ENCODE measurements at regions not wholly inside any gene's neighbourhood (a gene's known extent, or its start where the extent isn't known, plus 50 kb on each side); places are given as distances from the start of the nearest gene placed in this dataset.
A peak's percentile ranks its signal among the peaks of the same experiment; 100 is the strongest.

DNA sequence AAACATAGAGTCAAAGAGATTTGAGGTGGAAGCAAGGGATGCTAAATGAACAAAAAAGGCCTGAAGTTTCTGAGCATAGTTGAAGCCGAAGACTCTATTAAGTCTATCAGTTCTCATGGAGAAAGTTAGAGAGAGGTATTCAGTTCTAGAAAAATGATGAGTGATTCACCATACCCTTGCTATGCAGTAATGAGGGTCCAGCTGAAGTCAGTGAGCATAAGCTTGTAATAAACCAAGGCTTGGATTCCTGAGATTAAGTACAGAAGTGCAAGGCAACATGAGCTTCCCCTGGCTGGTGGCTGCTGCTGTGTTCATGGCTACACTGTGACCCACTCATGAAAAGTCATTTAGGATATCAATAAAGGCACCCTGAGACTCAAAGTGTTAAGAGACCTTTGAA is 129.7 kb upstream of the MTAP start:
- peak; percentile 77 for DNase-seq

GRCh38 chr9:21674894-21675293 is 127.5 kb upstream of the MTAP start:
- DNase-seq: no peak

GRCh38 chr9:21677387-21677786 is 125.0 kb upstream of the MTAP start:
- DNase-seq: no peak

DNA sequence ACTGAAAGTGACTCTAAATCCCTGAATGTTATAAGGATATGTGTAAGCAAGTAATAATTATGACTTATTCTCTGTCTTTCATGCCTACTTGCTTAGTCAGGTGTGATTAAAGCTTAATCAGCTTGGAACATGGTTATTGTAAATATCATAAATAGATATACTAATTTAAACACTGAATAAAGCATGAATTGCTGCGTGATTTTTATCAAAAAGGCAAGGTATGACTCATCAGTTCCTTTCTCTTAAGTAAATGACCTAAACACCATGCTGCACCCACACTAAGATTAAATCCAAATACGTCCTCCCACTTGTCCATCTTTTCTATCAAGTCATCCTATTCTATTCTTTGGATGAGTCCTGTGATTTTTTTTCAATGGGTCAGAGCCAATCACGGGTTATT is 124.6 kb upstream of the MTAP start:
- peak; percentile 64 for DNase-seq

DNA sequence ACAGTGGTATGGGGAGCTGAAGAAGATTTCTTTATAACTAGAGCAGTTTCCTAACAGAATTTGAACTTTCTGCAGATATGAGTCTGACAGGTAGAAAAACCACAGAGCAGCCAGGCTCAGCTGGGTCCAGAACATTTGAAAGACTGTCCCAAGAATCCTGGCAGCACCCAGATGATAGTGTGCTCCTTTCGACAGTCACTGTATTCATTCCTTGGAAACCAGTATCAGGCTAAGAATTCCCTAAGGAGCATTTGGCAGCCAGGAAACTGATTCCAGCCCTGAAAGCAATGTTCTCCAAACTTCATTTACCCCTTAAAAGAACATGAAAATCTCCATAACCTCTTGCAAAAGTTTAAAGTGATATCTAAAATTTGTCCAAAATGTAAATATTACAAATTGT is 123.0 kb upstream of the MTAP start:
- DNase-seq: peak; percentile 54

- no peak for DNase-seq
Measured at GRCh38 chr9:21680590-21680989, 121.8 kb upstream of the MTAP start.

DNA sequence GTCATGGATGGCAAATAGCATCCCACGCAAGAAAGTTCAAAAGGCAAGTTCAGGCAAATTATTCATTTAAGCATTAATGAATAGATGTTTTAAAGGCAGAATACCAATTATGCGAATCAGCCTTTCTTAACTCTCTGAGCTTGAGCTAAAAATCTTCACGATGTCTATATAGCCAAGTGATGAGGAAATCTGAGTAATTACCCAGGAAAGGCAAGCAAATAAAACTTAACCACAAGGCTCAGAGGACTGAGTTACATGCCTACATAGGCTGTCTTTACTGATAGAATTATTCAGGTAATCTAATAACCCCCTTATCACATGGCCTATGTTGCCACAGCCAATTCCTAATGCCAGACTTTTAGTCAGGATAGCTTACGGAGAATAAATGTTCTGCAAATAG is 120.8 kb upstream of the MTAP start:
- DNase-seq: peak; percentile 91

GRCh38 chr9:21682381-21682780 is 120.1 kb upstream of the MTAP start:
- no peak for DNase-seq

- peak; percentile 81 for DNase-seq
Measured at GRCh38 chr9:21682981-21683380, 119.5 kb upstream of the MTAP start.

- no peak for DNase-seq
Measured at GRCh38 chr9:21683484-21684175, 118.8 kb upstream of the MTAP start.

- DNase-seq: no peak
Measured at GRCh38 chr9:21684231-21684630, 118.2 kb upstream of the MTAP start.

- peak; percentile 84 for DNase-seq
Measured at GRCh38 chr9:21684831-21685362, 117.5 kb upstream of the MTAP start.

DNA sequence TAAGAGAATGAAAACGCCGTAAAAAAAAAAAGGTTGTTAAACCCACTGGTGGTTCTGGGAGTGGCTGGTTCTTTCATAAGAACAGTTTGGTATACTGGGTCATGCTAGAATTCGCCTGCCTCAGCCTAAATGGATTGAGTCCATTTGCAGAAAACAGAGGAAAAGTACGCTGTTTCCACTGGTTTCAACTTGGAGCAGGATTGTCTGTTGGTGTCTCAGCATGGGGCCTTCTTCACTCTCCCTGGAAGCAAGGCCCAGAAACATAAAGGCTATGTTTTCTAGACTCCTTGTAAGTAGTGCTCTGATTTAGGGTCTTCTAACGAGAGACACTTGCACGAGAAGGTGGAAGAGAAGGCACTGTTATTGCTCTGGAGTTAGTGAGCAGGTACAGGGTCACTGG is 116.9 kb upstream of the MTAP start:
- no peak for DNase-seq

DNA sequence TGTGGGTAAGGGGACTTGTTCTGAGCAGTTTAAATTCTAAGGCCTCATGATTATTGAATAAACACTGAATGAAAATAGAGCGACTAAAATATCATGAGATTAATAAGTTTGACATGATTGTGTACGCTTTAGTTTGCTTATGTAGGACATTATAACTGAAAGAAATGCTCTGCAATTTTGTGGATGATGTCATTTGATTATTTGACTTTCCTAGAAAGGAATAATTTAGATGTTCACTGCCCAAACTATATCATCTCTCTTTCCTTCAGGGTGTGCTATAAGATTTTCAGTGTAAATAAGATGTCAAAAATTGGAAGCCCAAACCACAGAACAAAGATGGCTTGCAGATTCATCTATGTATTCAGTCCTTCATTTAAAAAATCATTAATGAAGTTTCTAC is 115.7 kb upstream of the MTAP start:
- no peak for DNase-seq

- no peak for DNase-seq
Measured at GRCh38 chr9:21687351-21687750, 115.1 kb upstream of the MTAP start.

DNA sequence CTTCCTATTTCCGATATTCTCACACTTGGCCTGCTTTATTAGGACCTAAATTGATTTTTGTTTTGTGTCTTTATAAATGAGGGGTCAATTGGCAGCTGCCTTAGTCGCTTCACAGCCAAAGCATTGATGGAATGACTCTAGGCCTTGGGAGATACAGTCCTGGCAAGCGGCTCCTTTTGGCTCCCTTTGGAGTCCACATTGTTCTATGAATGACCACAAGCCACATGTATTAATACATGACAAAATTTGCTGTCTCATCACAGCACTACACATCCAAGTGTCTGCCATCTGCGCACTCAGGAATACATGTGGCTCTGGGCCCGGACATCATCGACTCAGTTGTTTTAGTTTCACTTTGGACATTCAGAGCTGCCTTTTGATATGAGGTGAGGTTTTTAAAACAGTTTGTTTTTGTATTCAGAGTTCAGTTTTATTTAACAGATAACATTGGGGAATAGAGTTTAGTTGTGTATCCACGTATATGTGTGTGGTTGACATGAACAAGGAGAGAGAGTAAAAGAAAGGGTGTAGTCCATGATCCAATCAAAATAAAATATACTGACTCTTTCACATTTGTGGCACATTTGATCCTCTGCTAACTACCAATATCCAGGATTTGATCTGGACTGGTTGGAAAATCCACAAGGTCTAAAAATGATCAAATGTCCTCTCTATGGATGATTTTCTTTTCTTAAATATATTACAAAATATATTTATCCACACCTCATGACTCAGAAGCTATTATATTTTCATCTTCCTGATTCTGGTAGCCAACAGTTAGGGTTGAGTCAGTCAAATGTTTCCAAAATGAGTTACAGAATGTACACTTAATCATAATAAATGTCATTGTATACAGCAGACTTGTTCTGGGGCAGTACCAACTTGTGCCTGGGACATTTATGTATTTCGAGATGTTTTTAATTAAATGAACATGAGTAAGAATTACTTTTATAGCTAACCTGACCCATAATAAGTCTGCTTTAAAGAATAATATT is 114.0 kb upstream of the MTAP start:
- DNase-seq: peak; percentile 92

DNA sequence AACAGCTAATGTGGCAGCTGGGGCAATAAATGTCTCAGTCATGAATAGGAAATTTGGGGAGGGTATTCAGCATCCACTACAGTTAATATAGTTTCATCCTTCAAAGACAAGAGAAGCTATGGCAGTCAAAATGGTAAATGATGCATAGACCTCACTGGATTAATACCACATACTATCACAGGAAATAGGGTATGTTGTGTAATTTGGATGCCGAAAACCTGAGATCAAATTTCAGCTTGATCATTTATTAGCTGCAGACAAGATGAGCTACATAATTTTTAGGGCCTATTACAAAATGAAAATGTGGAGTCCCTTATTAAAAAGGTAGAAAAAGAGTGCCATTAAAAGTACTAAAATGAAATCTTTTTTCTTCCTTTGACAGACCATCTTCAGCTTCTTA is 112.6 kb upstream of the MTAP start:
- peak; percentile 66 for DNase-seq

DNA sequence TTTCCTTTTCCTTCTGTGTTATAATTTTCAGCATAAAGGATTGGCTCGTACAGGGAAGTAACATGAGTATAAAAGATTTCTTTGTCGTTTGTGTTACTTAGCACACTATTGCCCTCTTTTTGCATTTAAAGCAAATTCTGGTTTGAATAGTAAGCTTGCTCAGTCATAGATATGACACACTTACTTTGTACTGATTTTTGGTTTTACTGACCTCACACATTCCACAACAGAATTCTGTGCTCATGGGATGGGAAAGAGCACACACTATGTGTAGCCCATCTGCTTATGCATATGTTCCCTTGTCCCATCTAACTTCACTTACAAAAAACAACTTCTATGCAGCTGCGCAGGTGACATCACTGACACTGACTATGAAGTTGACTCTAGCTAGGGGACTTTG is 111.9 kb upstream of the MTAP start:
- peak; percentile 68 for DNase-seq

GRCh38 chr9:21692390-21692789 is 110.0 kb upstream of the MTAP start:
- no peak for DNase-seq

- no peak for DNase-seq
Measured at GRCh38 chr9:21694424-21694823, 108.0 kb upstream of the MTAP start.

- DNase-seq: no peak
Measured at GRCh38 chr9:21695443-21695842, 107.0 kb upstream of the MTAP start.

DNA sequence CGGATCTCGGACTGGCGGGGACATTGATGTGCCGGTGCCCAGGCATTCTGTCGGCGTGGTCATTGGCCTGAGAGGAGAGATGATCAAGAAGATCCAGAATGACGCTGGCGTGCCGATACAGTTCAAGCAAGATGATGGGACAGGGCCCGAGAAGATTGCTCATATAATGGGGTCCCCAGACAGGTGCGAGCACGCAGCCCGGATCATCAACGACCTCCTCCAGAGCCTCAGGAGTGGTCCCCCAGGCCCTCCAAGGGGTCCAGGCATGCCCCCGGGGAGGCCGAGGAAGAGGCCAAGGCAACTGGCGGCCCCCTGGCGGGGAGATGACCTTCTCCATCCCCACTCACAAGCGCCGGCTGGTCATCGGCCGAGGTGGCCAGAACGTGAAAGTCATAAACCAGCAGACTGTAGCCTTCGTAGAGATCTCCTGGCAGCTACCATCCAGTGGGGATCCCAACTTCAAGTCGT is 106.5 kb upstream of the MTAP start:
- no peak for DNase-seq

DNA sequence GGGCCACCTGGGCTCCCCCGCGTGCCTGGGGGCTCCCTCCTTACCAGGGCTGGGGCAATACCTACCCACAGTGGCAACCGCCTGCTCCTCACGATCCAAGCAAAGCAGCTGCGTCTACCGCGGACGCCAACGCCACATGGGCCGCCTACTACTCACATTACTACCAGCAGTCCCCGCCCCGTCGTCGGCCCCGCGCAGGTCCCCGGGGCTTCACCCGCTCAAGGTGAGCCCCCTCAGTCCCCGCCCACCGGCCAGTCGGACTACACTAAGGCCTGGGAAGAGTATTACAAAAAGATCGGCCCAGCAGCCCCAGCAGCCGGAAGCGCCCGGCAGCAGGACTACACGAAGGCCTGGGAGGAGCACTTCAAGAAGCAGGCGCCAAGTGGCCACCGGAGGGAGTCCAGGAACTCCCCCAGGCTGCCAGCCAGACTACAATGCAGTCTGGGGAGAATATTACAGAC is 106.0 kb upstream of the MTAP start:
- no peak for DNase-seq

DNA sequence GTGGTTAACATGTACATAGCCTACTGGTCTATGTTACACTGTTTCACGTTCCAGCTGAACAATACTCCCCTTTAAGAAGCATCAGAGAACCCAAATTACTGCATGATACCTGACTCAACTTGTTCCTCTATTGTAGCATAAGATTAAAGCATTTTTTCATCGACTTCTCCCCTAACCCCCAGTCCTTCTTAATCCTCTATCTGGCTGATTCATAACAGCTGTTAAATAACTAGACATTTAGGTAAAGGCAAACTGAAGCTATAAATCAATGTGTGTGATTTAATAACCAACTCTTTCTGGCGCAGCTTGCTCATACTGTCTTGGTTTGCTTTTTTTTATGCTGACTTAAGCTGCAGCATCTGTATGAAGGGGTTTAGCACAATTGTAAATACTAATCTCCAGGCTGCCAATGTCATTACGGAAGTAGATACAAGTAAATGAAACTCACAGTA is 94.2 kb upstream of the MTAP start:
- DNase-seq: peak; percentile 94

All from fibroblast of upper back skin (primary cell).